ENCODE measurements at regions not wholly inside any gene's neighbourhood (a gene's known extent, or its start where the extent isn't known, plus 50 kb on each side); places are given as distances from the start of the nearest gene placed in this dataset.

DNA sequence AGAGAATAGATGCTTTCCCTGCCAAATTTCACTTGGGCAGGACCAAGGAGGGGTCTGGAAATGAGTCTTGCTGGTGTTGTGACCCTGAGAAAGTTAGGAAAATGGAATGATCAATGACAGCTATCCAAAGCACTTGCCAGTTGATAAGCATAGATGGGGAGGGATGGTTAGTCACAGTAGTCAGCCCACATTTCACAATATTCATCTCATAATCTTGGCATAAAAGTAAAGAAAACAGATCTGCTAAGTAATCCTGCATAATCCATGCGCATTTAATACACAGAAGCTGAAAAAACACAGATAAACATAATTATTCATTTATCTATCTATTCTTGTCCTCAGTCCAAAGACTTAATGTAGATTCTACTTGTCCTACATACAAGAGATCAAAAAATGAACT is 184.1 kb downstream of the ZIC4 start:
- Mint-ChIP-seq H3K36me3 (ENCODE audit: insufficient read depth) (no peaks in the 10 kb centered on the region), H3K27me3 (no peaks in the 10 kb centered on the region), H3K9me3 (no peaks in the 10 kb centered on the region), H3K4me3 (no peak overlapping the region), H3K27ac (ENCODE audit: low read depth) (no peak overlapping the region), H3K4me1 (no peaks in the 10 kb centered on the region)
- no peak for ATAC-seq (replicated peaks; ENCODE audit: extremely low read depth, poor library complexity, severe bottlenecking)
- no peak for DNase-seq (ENCODE audit: low spot score in 2 of 2)

- no peak for DNase-seq (ENCODE audit: low spot score in 2 of 2)
- Mint-ChIP-seq H3K4me1 (no peaks in the 10 kb centered on the region), H3K27ac (ENCODE audit: low read depth) (no peak overlapping the region), H3K36me3 (ENCODE audit: insufficient read depth) (no peaks in the 10 kb centered on the region), H3K27me3 (no peaks in the 10 kb centered on the region), H3K4me3 (no peak overlapping the region), H3K9me3 (peaks cover 5% of the 10 kb centered on the region)
- no peak for ATAC-seq (replicated peaks; ENCODE audit: extremely low read depth, poor library complexity, severe bottlenecking)
These were observed 187.4 kb downstream of the ZIC4 start for GRCh38 chr3:147218965-147219364.

DNA sequence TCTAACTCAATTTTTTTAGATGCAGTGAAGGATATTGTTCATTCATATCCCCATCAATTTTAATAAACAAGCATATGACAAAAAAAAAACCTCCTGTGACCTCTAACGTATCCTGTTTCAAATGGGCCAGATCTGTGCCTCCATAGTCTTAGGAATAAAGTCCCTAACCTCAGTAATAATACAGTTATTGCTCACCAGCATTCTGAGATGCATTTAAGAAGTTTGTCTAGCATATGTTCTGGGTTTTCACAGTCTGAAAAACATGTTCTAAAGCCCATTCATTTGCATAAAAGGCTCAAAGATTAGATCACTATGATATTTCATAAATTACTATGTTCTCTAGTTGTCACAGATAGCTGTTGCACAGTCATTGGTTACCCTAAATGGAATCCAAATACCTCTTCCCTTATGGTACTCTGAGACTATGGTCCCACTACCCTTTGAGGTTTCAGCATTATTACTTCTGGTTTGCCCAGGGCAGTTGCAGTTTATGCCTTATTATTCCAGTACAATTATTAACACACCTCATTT is 190.1 kb downstream of the ZIC4 start:
- no peaks in the 10 kb centered on the region for H3K4me1 Mint-ChIP-seq
- H3K27me3 Mint-ChIP-seq: no peaks in the 10 kb centered on the region
- ATAC-seq (replicated peaks; ENCODE audit: extremely low read depth, poor library complexity, severe bottlenecking) (no peak), DNase-seq (ENCODE audit: low spot score in 2 of 2) (no peak)
- H3K27ac Mint-ChIP-seq (ENCODE audit: low read depth): no peak overlapping the region
- H3K36me3 Mint-ChIP-seq (ENCODE audit: insufficient read depth): no peaks in the 10 kb centered on the region
- peaks cover 5% of the 10 kb centered on the region for H3K9me3 Mint-ChIP-seq
- H3K4me3 Mint-ChIP-seq: no peak overlapping the region

GRCh38 chr3:147215660-147216059 is 190.7 kb downstream of the ZIC4 start:
- no peaks in the 10 kb centered on the region for H3K4me1 Mint-ChIP-seq
- peaks cover 5% of the 10 kb centered on the region for H3K9me3 Mint-ChIP-seq
- no peak overlapping the region for H3K4me3 Mint-ChIP-seq
- ATAC-seq (replicated peaks; ENCODE audit: extremely low read depth, poor library complexity, severe bottlenecking) (no peak), DNase-seq (ENCODE audit: low spot score in 2 of 2) (no peak)
- H3K27ac Mint-ChIP-seq (ENCODE audit: low read depth): no peak overlapping the region
- no peaks in the 10 kb centered on the region for H3K27me3 Mint-ChIP-seq
- H3K36me3 Mint-ChIP-seq (ENCODE audit: insufficient read depth): no peaks in the 10 kb centered on the region

- Mint-ChIP-seq H3K4me3 (no peak overlapping the region), H3K27ac (ENCODE audit: low read depth) (no peak overlapping the region)
These were observed 192.7 kb downstream of the ZIC4 start for GRCh38 chr3:147213633-147214032.

GRCh38 chr3:147210676-147211075 is 195.7 kb downstream of the ZIC4 start:
- Mint-ChIP-seq H3K4me1 (no peaks in the 10 kb centered on the region), H3K27me3 (no peaks in the 10 kb centered on the region), H3K4me3 (no peak overlapping the region), H3K9me3 (peaks cover 12% of the 10 kb centered on the region), H3K27ac (ENCODE audit: low read depth) (no peak overlapping the region), H3K36me3 (ENCODE audit: insufficient read depth) (no peaks in the 10 kb centered on the region)
- no peak for ATAC-seq (replicated peaks; ENCODE audit: extremely low read depth, poor library complexity, severe bottlenecking)
- no peak for DNase-seq (ENCODE audit: low spot score in 2 of 2)

More at GRCh38 chr3:147213633-147214032, 192.7 kb downstream of the ZIC4 start:
- DNase-seq (ENCODE audit: low spot score in 2 of 2) (no peak), ATAC-seq (replicated peaks; ENCODE audit: extremely low read depth, poor library complexity, severe bottlenecking) (no peak)
- H3K27me3 Mint-ChIP-seq: no peaks in the 10 kb centered on the region
- no peaks in the 10 kb centered on the region for H3K4me1 Mint-ChIP-seq
- H3K9me3 Mint-ChIP-seq: peaks cover 11% of the 10 kb centered on the region
- no peaks in the 10 kb centered on the region for H3K36me3 Mint-ChIP-seq (ENCODE audit: insufficient read depth)

- Mint-ChIP-seq H3K36me3 (ENCODE audit: insufficient read depth) (no peaks in the 10 kb centered on the region), H3K27me3 (no peaks in the 10 kb centered on the region), H3K9me3 (peaks cover 7% of the 10 kb centered on the region), H3K4me3 (no peak overlapping the region), H3K4me1 (no peaks in the 10 kb centered on the region), H3K27ac (ENCODE audit: low read depth) (no peak overlapping the region)
- DNase-seq (ENCODE audit: low spot score in 2 of 2) (no peak), ATAC-seq (replicated peaks; ENCODE audit: extremely low read depth, poor library complexity, severe bottlenecking) (no peak)
These were observed 205.3 kb downstream of the ZIC4 start for GRCh38 chr3:147201086-147201485.

DNA sequence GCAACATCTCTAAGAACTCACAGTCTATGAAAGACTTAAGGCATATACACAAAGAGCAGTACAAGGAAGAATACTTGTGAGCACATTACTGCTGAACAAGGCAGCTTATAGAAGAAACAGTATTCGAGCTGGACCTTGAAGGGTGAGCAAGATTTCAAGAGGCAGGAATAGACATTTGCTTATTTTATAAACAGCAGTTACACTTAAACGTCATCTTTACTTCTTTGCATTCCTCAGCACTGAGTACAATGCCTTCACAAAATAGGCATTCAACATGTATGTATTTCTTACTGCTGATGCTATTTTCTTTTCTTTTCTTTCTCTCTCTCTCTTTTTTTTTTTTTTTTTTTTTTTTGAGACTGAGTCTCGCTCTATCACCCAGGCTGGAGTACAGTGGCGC is 205.8 kb downstream of the ZIC4 start:
- ATAC-seq (replicated peaks; ENCODE audit: extremely low read depth, poor library complexity, severe bottlenecking) (no peak), DNase-seq (ENCODE audit: low spot score in 2 of 2) (no peak)
- no peak overlapping the region for H3K4me3 Mint-ChIP-seq
- H3K36me3 Mint-ChIP-seq (ENCODE audit: insufficient read depth): no peaks in the 10 kb centered on the region
- H3K27ac Mint-ChIP-seq (ENCODE audit: low read depth): no peak overlapping the region
- H3K9me3 Mint-ChIP-seq: peaks cover 3% of the 10 kb centered on the region
- no peaks in the 10 kb centered on the region for H3K27me3 Mint-ChIP-seq
- H3K4me1 Mint-ChIP-seq: no peaks in the 10 kb centered on the region

DNA sequence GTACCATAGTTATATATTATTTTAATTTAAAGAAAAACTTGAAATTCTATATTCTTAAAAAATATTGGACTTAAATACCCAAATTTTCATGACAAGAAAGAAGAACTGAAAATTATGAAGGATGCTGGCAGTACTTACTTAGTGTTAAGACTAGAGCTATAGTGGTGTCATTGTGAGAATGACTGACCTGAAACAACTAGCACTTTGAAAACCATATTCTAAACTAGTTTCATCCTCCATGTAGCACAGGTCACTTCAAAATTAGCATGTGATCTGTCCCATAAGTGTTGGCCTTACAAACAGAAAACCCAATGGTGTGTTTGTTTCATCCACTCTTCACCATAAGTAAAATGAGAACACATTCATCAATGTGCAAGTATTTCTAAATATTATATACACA is 208.6 kb downstream of the ZIC4 start:
- no peak for ATAC-seq (replicated peaks; ENCODE audit: extremely low read depth, poor library complexity, severe bottlenecking)
- H3K27ac Mint-ChIP-seq (ENCODE audit: low read depth): no peak overlapping the region
- H3K4me1 Mint-ChIP-seq: no peaks in the 10 kb centered on the region
- no peak overlapping the region for H3K4me3 Mint-ChIP-seq
- DNase-seq (ENCODE audit: low spot score in 2 of 2): no peak
- H3K9me3 Mint-ChIP-seq: no peaks in the 10 kb centered on the region
- H3K27me3 Mint-ChIP-seq: no peaks in the 10 kb centered on the region
- H3K36me3 Mint-ChIP-seq (ENCODE audit: insufficient read depth): no peaks in the 10 kb centered on the region

- no peak overlapping the region for H3K4me3 Mint-ChIP-seq
- H3K4me1 Mint-ChIP-seq: no peaks in the 10 kb centered on the region
- no peak overlapping the region for H3K27ac Mint-ChIP-seq (ENCODE audit: low read depth)
- DNase-seq (ENCODE audit: low spot score in 2 of 2): no peak
- no peak for ATAC-seq (replicated peaks; ENCODE audit: extremely low read depth, poor library complexity, severe bottlenecking)
- no peaks in the 10 kb centered on the region for H3K36me3 Mint-ChIP-seq (ENCODE audit: insufficient read depth)
- H3K27me3 Mint-ChIP-seq: no peaks in the 10 kb centered on the region
- no peaks in the 10 kb centered on the region for H3K9me3 Mint-ChIP-seq
These were observed 210.5 kb downstream of the ZIC4 start for GRCh38 chr3:147195887-147196286.

GRCh38 chr3:147191795-147192385 is 214.5 kb downstream of the ZIC4 start:
- H3K4me1 Mint-ChIP-seq: no peaks in the 10 kb centered on the region
- ATAC-seq (replicated peaks; ENCODE audit: extremely low read depth, poor library complexity, severe bottlenecking): no peak
- no peaks in the 10 kb centered on the region for H3K27me3 Mint-ChIP-seq
- DNase-seq (ENCODE audit: low spot score in 2 of 2): no peak
- H3K4me3 Mint-ChIP-seq: no peak overlapping the region
- H3K36me3 Mint-ChIP-seq (ENCODE audit: insufficient read depth): no peaks in the 10 kb centered on the region
- no peaks in the 10 kb centered on the region for H3K9me3 Mint-ChIP-seq
- H3K27ac Mint-ChIP-seq (ENCODE audit: low read depth): no peak overlapping the region

- H3K4me1 Mint-ChIP-seq: no peaks in the 10 kb centered on the region
- no peaks in the 10 kb centered on the region for H3K36me3 Mint-ChIP-seq (ENCODE audit: insufficient read depth)
- no peak overlapping the region for H3K4me3 Mint-ChIP-seq
- H3K27me3 Mint-ChIP-seq: no peaks in the 10 kb centered on the region
- no peak overlapping the region for H3K27ac Mint-ChIP-seq (ENCODE audit: low read depth)
- H3K9me3 Mint-ChIP-seq: peaks cover 9% of the 10 kb centered on the region
- DNase-seq (ENCODE audit: low spot score in 2 of 2) (no peak), ATAC-seq (replicated peaks; ENCODE audit: extremely low read depth, poor library complexity, severe bottlenecking) (no peak)
These were observed 217.3 kb downstream of the ZIC4 start for GRCh38 chr3:147189016-147189415.

- DNase-seq (ENCODE audit: low spot score in 2 of 2): no peak
- Mint-ChIP-seq H3K9me3 (peaks cover 9% of the 10 kb centered on the region), H3K27ac (ENCODE audit: low read depth) (no peak overlapping the region), H3K4me1 (no peaks in the 10 kb centered on the region), H3K4me3 (no peak overlapping the region), H3K36me3 (ENCODE audit: insufficient read depth) (no peaks in the 10 kb centered on the region), H3K27me3 (no peaks in the 10 kb centered on the region)
- no peak for ATAC-seq (replicated peaks; ENCODE audit: extremely low read depth, poor library complexity, severe bottlenecking)
These were observed 218.7 kb downstream of the ZIC4 start for GRCh38 chr3:147187687-147188086.
